A673 (cell line): ENCODE measurements at regions not wholly inside any gene's neighbourhood (a gene's known extent, or its start where the extent isn't known, plus 50 kb on each side); places are given as distances from the start of the nearest gene placed in this dataset.

Experiments
- CTCF ChIP-seq: fragments of 300-800, 200-600 bp; sonication (generic); conservative IDR thresholded peaks from 2 replicates; pipeline ENCODE4 v1.5.1; 2017; ENCODE audit warnings: low read depth, mild to moderate bottlenecking, antibody characterized with exemption, low read length, moderate library complexity, mixed read lengths
- EZH2 ChIP-seq: fragments of 200-600 bp; sonication (generic); IDR thresholded peaks from 2 replicates; pipeline ENCODE4 v1.6.1; 2017; ENCODE audit warnings: borderline replicate concordance, low read depth, mild to moderate bottlenecking, mixed read lengths, antibody characterized with exemption, low read length; ENCODE audit not compliant: poor library complexity, severe bottlenecking

DNA sequence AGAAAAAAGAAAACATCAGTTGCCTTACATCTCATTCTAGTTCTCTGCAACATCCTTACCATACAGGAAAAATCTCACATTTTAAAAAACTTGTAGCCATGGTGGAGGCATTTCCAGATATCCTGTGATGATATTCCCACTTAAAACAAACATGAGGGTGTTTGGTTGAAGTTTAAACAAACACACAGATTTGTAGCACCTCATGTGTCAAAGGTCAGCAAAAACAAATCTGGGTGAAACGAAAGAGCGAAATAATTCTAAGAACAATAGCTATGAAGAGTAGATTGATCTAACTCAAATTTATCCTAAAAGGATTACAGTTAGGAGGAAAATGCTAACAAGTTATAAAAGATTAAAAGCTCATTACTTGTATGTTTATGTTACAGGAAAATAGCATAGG is 83.1 kb upstream of the IRX5 start:
- TF ChIP-seq CTCF (no peak), EZH2 (no peak)
